ENCODE measurements at regions not wholly inside any gene's neighbourhood (a gene's known extent, or its start where the extent isn't known, plus 50 kb on each side); places are given as distances from the start of the nearest gene placed in this dataset.
A peak's percentile ranks its signal among the peaks of the same experiment; 100 is the strongest.

- H3K9ac ChIP-seq (ENCODE audit: insufficient read depth, low read length, poor library complexity, severe bottlenecking), result no peak overlapping the region
- H3K36me3 ChIP-seq (replicated peaks in 1 of 2; ENCODE audit: control insufficient read depth in 1 of 2, insufficient read depth in 2 of 2, low read length in 2 of 2), result no peaks in the 10 kb centered on the region
- no peaks in the 10 kb centered on the region for H3K4me1 ChIP-seq (ENCODE audit: control insufficient read depth in 1 of 2, insufficient read depth in 2 of 2, low read length in 2 of 2)
- DNase-seq, result no peak
- H3K9me3 Mint-ChIP-seq, result peaks cover 0 to 11% (median 7%) of the 10 kb centered on the region in 7 donors
- TF ChIP-seq CTCF (IDR thresholded peaks at IDR 0.05), result no peak
- no peak overlapping the region for H3K4me3 Mint-ChIP-seq
- peaks cover 6% of the 10 kb centered on the region for H3K4me1 Mint-ChIP-seq
- H3K79me2 ChIP-seq (ENCODE audit: insufficient read depth, low read length), result no peaks in the 10 kb centered on the region
- no peaks in the 10 kb centered on the region for H3K9me3 ChIP-seq (replicated peaks in 1 of 2; ENCODE audit: control insufficient read depth in 1 of 2, insufficient read depth in 1 of 2, low read length in 2 of 2)
- no peaks in the 10 kb centered on the region for H3K36me3 Mint-ChIP-seq
- peak overlapping the region in 1 of 7 donors; percentile 69 for H3K27ac Mint-ChIP-seq
- H2AFZ ChIP-seq (ENCODE audit: insufficient read depth, low read depth, low read length, poor library complexity, severe bottlenecking), result no peak overlapping the region
- intact Hi-C loops (cut with micrococcal nuclease), result no loop called here
- no peaks in the 10 kb centered on the region for H3K27me3 ChIP-seq (ENCODE audit: control insufficient read depth in 2 of 2, insufficient read depth in 2 of 2, low read length in 2 of 2)
- WGBS (ENCODE audit: insufficient coverage), result 100% methylated on average over 1 of the region's 3 CpGs
- H3K27me3 Mint-ChIP-seq (ENCODE audit: low read depth in 3 of 3), result peaks cover 0 to 4% (median 2%) of the 10 kb centered on the region in 3 donors
- no peak overlapping the region for H3K27ac ChIP-seq (ENCODE audit: low read depth in 1 of 2, low read length in 2 of 2)
- no peaks in the 10 kb centered on the region for H4K20me1 ChIP-seq (ENCODE audit: insufficient read depth, low read length)
- no peak overlapping the region for H3K4me2 ChIP-seq (replicated peaks; ENCODE audit: extremely low read depth, low read length, poor library complexity, severe bottlenecking)
- no peak overlapping the region for H3K4me3 ChIP-seq (replicated peaks in 1 of 3; ENCODE audit: low read depth in 2 of 3, low read length in 3 of 3)
These were observed 678.8 kb upstream of the KLF4 start for GRCh38 chr9:108168236-108168850.

DNA sequence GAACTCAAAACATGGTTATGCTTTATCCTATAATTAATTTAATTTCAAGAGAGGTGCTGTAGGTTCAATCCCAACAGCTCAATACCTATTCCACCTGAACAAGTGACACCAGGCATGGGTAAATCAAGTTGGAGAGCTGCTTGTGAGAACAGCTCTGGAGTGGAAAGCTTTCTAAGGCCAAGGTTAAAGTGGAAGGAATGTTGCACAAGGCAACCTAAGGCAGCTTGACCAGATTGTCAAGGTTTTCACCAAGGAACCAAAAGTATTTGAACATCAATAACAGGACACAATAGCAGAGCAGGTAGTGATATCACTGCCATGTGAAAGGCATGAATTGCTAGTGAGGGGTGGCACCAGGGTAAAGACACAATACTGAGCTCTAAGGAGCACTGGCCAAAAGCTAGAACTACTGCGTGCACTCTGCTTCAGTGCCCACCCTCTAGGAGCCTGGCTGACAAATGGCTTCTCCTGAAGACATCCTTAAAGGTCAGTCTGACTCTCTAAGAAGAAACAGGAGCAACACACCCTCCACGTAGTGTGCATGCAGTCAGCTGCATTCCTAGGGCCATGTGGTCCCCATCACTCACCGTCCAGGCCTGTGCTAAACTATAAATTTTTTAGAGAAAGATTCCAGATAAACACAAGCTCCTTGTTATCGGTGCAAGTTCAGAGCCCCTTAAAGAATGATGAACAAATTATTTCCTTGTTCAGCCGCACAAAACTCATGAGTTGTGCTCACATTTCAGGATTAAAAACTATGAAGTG lies 677.7 kb upstream of the KLF4 start:
- Mint-ChIP-seq H3K27ac (no peak overlapping the region), H3K4me1 (peaks cover 7% of the 10 kb centered on the region)

More for the DNA sequence above, 677.7 kb upstream of the KLF4 start:
- 98% methylated on average over 5 of the region's 5 CpGs for WGBS (ENCODE audit: insufficient coverage)
- Mint-ChIP-seq H3K4me3 (no peak overlapping the region), H3K36me3 (no peaks in the 10 kb centered on the region), H3K27me3 (ENCODE audit: low read depth in 3 of 3) (peaks cover 0 to 3% (median 2%) of the 10 kb centered on the region in 3 donors), H3K9me3 (peaks cover 0 to 10% (median 7%) of the 10 kb centered on the region in 7 donors)
- Histone ChIP-seq H3K27ac (ENCODE audit: low read depth in 1 of 2, low read length in 2 of 2) (no peak overlapping the region), H3K4me3 (replicated peaks in 1 of 3; ENCODE audit: low read depth in 2 of 3, low read length in 3 of 3) (no peak overlapping the region), H3K4me2 (replicated peaks; ENCODE audit: extremely low read depth, low read length, poor library complexity, severe bottlenecking) (no peak overlapping the region), H3K36me3 (replicated peaks in 1 of 2; ENCODE audit: control insufficient read depth in 1 of 2, insufficient read depth in 2 of 2, low read length in 2 of 2) (no peaks in the 10 kb centered on the region), H2AFZ (ENCODE audit: insufficient read depth, low read depth, low read length, poor library complexity, severe bottlenecking) (no peak overlapping the region), H3K9ac (ENCODE audit: insufficient read depth, low read length, poor library complexity, severe bottlenecking) (no peak overlapping the region), H3K79me2 (ENCODE audit: insufficient read depth, low read length) (no peaks in the 10 kb centered on the region), H3K4me1 (ENCODE audit: control insufficient read depth in 1 of 2, insufficient read depth in 2 of 2, low read length in 2 of 2) (no peaks in the 10 kb centered on the region), H3K9me3 (replicated peaks in 1 of 2; ENCODE audit: control insufficient read depth in 1 of 2, insufficient read depth in 1 of 2, low read length in 2 of 2) (no peaks in the 10 kb centered on the region), H4K20me1 (ENCODE audit: insufficient read depth, low read length) (no peaks in the 10 kb centered on the region), H3K27me3 (ENCODE audit: control insufficient read depth in 2 of 2, insufficient read depth in 2 of 2, low read length in 2 of 2) (no peaks in the 10 kb centered on the region)
- TF ChIP-seq CTCF (IDR thresholded peaks at IDR 0.05), result no peak
- DNase-seq, result no peak
- intact Hi-C loops (cut with micrococcal nuclease), result no loop called here

Data from CD14-positive monocyte (primary cell).